Small intestine (tissue), 7 donors: ENCODE measurements at regions not wholly inside any gene's neighbourhood (a gene's known extent, or its start where the extent isn't known, plus 50 kb on each side); places are given as distances from the start of the nearest gene placed in this dataset.

Experiments used
- DNase-seq, 2 donors: peaks; one replicate each; pipeline versions ENCODE4 v3.0.0 to v3.0.0-alpha.2; 2013
- FAIRE-seq: peaks from 2 replicates; lab custom pipeline; 2012; peaks lifted over from hg19 to GRCh38; lab: Jason Lieb, UNC
- H3K27ac ChIP-seq, 3 donors: one replicate each; pipeline ENCODE4 v1.5.1; 2013; ENCODE audit warnings: low read length in 2 of 3, mild to moderate bottlenecking in 2 of 3, control low read depth in 1 of 3, inconsistent platforms in 1 of 3, low read depth in 1 of 3, moderate library complexity in 1 of 3
- H3K27me3 ChIP-seq, 3 donors: one replicate each; pipeline ENCODE4 v1.6.1; 2013; ENCODE audit warnings: low read length in 3 of 3, inconsistent platforms in 1 of 3; ENCODE audit not compliant: control insufficient read depth in 3 of 3, insufficient read depth in 3 of 3
- H3K36me3 ChIP-seq, 3 donors: one replicate each; pipeline ENCODE4 v1.6.1; 2013; ENCODE audit warnings: low read length in 3 of 3, inconsistent platforms in 1 of 3, low read depth in 1 of 3, mild to moderate bottlenecking in 1 of 3, moderate library complexity in 1 of 3; ENCODE audit not compliant: control insufficient read depth in 3 of 3, insufficient read depth in 2 of 3
- H3K4me1 ChIP-seq, 3 donors: one replicate each; pipeline ENCODE4 v1.6.1; 2013; ENCODE audit warnings: low read length in 2 of 3, inconsistent platforms in 1 of 3, low read depth in 1 of 3, mild to moderate bottlenecking in 1 of 3, moderate library complexity in 1 of 3; ENCODE audit not compliant: control insufficient read depth in 3 of 3, insufficient read depth in 2 of 3
- H3K4me3 ChIP-seq, 3 donors: one replicate each; pipeline ENCODE4 v1.5.1; 2013; ENCODE audit warnings: low read length in 3 of 3, control low read depth in 1 of 3, inconsistent platforms in 1 of 3, low read depth in 1 of 3, mild to moderate bottlenecking in 1 of 3, moderate library complexity in 1 of 3
- H3K9me3 ChIP-seq, 2 donors: one replicate each; pipeline ENCODE4 v1.6.1; 2013; ENCODE audit warnings: low read depth in 1 of 2, low read length in 1 of 2; ENCODE audit not compliant: control insufficient read depth in 2 of 2, insufficient read depth in 1 of 2
- WGBS, 3 donors: extraction: QIAGEN DNeasy Blood & Tissue Kit; methylation state at CpG; one replicate each; pipeline ENCODE4 v1.1.7; 2013; 5-methylcytosine and 5-hydroxymethylcytosine counted together
- donor health status: healthy with polysubstance abuse.
- donor health status: control.
- donor health status: control.
- donor health status: Bipolar disorder and iron deficiency.
- donor health status: healthy.

GRCh38 chr3:137105277-137105977 lies 147.6 kb downstream of the IL20RB start:
- H3K27me3 ChIP-seq: peaks cover 0 to 8% (median 0%) of the 10 kb centered on the region in 3 donors
- 11 to 17% (median 15%) methylated on average over 10 of the region's 10 CpGs for WGBS, 3 donors
- no peak overlapping the region for H3K27ac ChIP-seq
- no peaks in the 10 kb centered on the region for H3K36me3 ChIP-seq
- no peak overlapping the region for H3K4me3 ChIP-seq
- DNase-seq (peak; percentile 40 to 62), FAIRE-seq (no peak)
- H3K9me3 ChIP-seq: peaks cover 0 to 2% of the 10 kb centered on the region in 2 donors
- no peaks in the 10 kb centered on the region for H3K4me1 ChIP-seq

- WGBS, 3 donors: 44 to 46% (median 45%) methylated on average over 8 of the region's 8 CpGs
- FAIRE-seq (peak; percentile 70), DNase-seq (no peak)
- H3K9me3 ChIP-seq: no peaks in the 10 kb centered on the region
- H3K27ac ChIP-seq: no peak overlapping the region
- H3K27me3 ChIP-seq: peaks cover 0 to 8% (median 0%) of the 10 kb centered on the region in 3 donors
- H3K36me3 ChIP-seq: no peaks in the 10 kb centered on the region
- no peak overlapping the region for H3K4me3 ChIP-seq
- no peaks in the 10 kb centered on the region for H3K4me1 ChIP-seq
Observed at GRCh38 chr3:137106612-137107240, 148.9 kb downstream of the IL20RB start.

GRCh38 chr3:137108699-137109440 lies 151.1 kb downstream of the IL20RB start:
- H3K4me3 ChIP-seq: no peak overlapping the region
- DNase-seq: no peak
- WGBS, 3 donors: 61 to 67% (median 64%) methylated on average over 8 of the region's 8 CpGs
- no peak for FAIRE-seq
- H3K36me3 ChIP-seq: no peaks in the 10 kb centered on the region
- no peaks in the 10 kb centered on the region for H3K4me1 ChIP-seq
- H3K27ac ChIP-seq: no peak overlapping the region
- H3K9me3 ChIP-seq: no peaks in the 10 kb centered on the region
- H3K27me3 ChIP-seq: peaks cover 0 to 8% (median 0%) of the 10 kb centered on the region in 3 donors

- Histone ChIP-seq H3K27ac (no peak overlapping the region), H3K9me3 (no peaks in the 10 kb centered on the region), H3K36me3 (no peaks in the 10 kb centered on the region), H3K4me1 (no peaks in the 10 kb centered on the region), H3K4me3 (no peak overlapping the region), H3K27me3 (peaks cover 0 to 8% (median 0%) of the 10 kb centered on the region in 3 donors)
- 11 to 28% (median 24%) methylated on average over 3 of the region's 3 CpGs for WGBS, 3 donors
- DNase-seq (peak; percentile 12 to 19), FAIRE-seq (no peak)
Observed at GRCh38 chr3:137110392-137110996, 152.7 kb downstream of the IL20RB start.

GRCh38 chr3:137111497-137111896 lies 153.7 kb downstream of the IL20RB start:
- no peak for DNase-seq
- Histone ChIP-seq H3K27ac (no peak overlapping the region), H3K4me1 (no peaks in the 10 kb centered on the region), H3K4me3 (no peak overlapping the region), H3K36me3 (no peaks in the 10 kb centered on the region), H3K27me3 (peaks cover 0 to 7% (median 0%) of the 10 kb centered on the region in 3 donors), H3K9me3 (no peaks in the 10 kb centered on the region)
- no peak for FAIRE-seq
- WGBS, 3 donors: 70 to 76% (median 74%) methylated on average over 8 of the region's 8 CpGs

- Histone ChIP-seq H3K27me3 (peaks cover 0 to 3% (median 0%) of the 10 kb centered on the region in 3 donors), H3K4me3 (no peak overlapping the region), H3K4me1 (no peaks in the 10 kb centered on the region), H3K27ac (no peak overlapping the region), H3K9me3 (no peaks in the 10 kb centered on the region), H3K36me3 (no peaks in the 10 kb centered on the region)
- no peak for DNase-seq
- no peak for FAIRE-seq
Observed at GRCh38 chr3:137116619-137117018, 158.8 kb downstream of the IL20RB start.

- Histone ChIP-seq H3K4me1 (no peaks in the 10 kb centered on the region), H3K9me3 (no peaks in the 10 kb centered on the region), H3K4me3 (no peak overlapping the region), H3K27me3 (peaks cover 0 to under 1% (median 0%) of the 10 kb centered on the region in 3 donors), H3K36me3 (no peaks in the 10 kb centered on the region), H3K27ac (no peak overlapping the region)
- FAIRE-seq (no peak), DNase-seq (peak; percentile 16 to 19)
- 22 to 36% (median 34%) methylated on average over 3 of the region's 3 CpGs for WGBS, 3 donors
Observed at GRCh38 chr3:137121704-137122314, 164.0 kb downstream of the IL20RB start.

GRCh38 chr3:137131081-137131480 lies 173.3 kb downstream of the IL20RB start:
- Histone ChIP-seq H3K27ac (no peak overlapping the region), H3K9me3 (no peaks in the 10 kb centered on the region), H3K36me3 (no peaks in the 10 kb centered on the region), H3K27me3 (no peaks in the 10 kb centered on the region), H3K4me1 (no peaks in the 10 kb centered on the region), H3K4me3 (no peak overlapping the region)
- 46 to 58% (median 48%) methylated on average over 2 of the region's 2 CpGs for WGBS, 3 donors
- no peak for FAIRE-seq
- no peak for DNase-seq
